GM23248 (cell line): ENCODE measurements at regions not wholly inside any gene's neighbourhood (a gene's known extent, or its start where the extent isn't known, plus 50 kb on each side); places are given as distances from the start of the nearest gene placed in this dataset.

Experiments used
- EZH2 ChIP-seq: fragments of 200-600 bp; sonication (generic); IDR thresholded peaks from 2 replicates; pipeline ENCODE4 v1.6.1; 2018; ENCODE audit warnings: antibody characterized with exemption, mild to moderate bottlenecking; ENCODE audit not compliant: insufficient read depth, poor library complexity, severe bottlenecking
- EZH2phosphoT487 ChIP-seq: fragments of 200-600 bp; sonication (generic); IDR thresholded peaks from 2 replicates; pipeline ENCODE4 v1.6.1; 2018; ENCODE audit warnings: antibody characterized with exemption, moderate library complexity, mild to moderate bottlenecking, low read depth; ENCODE audit not compliant: insufficient read depth

DNA sequence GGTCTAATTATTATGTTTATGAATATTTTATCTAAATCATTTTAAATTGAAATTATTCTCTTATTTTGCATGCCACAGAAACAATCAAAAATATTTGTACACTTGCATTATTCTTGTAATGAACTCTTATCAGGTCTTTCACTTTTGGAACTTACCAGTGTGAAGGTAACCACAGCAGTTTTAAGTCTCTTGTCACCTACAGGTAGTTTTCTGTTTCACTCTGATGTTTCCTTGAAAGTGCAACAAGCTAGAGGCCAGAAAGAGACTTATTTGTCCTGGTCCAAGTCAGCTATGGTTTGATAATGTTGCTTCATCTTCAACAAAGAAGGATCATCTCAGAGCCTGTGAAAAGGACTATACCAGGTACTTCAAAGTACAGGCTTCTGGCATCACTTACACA, 133.4 kb upstream of the NBEA start:
- TF ChIP-seq EZH2phosphoT487 (no peak), EZH2 (no peak)
